Activated T-cell treated with anti-CD3 and anti-CD28 coated beads, Interleukin-2, amount 50 U/mL, for 48 hours (primary cell): ENCODE measurements at regions not wholly inside any gene's neighbourhood (a gene's known extent, or its start where the extent isn't known, plus 50 kb on each side); places are given as distances from the start of the nearest gene placed in this dataset.

Experiments
- DNase-seq, 2 experiments: peaks; one replicate each; pipeline ENCODE4 v3.0.0-alpha.2; 2020

DNA sequence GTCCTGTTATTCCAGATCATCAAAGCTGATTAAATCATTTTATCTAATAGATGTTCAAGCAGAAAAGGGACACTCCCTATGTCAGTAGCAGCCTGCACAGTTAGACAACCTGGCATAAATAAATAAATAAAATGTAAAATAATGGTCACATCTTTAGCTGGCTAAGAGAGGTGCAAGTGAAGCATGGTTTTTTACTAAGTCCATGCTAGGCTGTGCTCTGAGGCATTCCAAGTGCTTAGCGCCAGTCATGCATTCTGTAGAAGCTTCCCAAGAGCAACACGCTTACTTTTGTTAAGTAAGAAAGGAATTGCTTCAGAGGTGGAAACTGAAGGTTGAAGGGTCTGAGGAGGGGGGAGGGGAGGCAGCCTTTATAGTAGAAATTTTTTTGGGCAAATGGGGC, 351.2 kb downstream of the CDH2 start:
- no peak for DNase-seq

DNA sequence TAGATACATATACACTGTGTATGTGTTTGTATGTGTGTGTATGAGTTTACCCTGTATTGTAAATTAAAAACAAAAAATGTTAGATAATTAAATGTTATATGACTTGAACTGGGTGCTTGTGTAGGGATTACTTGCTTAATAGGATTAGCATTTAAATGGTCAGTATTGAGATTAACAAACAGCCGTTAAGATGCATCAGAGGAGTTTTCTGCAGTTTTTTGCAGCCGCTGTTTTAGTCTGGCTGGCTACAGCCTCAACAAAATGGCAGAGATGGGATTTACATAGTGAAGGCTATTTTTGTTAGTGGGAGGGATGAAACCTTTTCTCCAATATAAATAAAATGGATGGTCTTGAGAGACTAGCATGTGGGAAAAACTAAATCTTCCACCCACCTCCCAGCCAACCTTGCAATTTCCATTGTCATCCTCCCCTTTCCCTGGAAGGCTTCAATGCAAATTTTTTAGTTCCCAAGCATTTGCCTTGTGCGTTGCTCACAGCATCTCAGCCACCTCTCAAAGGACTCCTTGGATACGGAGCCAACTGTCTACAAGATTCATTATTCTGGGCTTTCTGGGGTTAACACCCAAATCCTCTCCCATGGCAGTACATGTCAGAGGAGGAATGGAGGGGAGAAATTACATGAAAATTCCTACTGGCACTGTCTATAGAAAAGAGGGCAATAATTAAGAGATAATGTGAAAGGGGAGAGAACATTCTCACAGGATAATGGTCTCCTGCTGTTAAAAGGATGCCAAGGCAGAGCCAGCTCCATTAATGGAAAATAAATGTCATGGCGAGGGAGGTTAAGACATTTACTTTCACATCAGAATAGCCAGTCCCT, 351.9 kb downstream of the CDH2 start:
- DNase-seq, result no peak

DNA sequence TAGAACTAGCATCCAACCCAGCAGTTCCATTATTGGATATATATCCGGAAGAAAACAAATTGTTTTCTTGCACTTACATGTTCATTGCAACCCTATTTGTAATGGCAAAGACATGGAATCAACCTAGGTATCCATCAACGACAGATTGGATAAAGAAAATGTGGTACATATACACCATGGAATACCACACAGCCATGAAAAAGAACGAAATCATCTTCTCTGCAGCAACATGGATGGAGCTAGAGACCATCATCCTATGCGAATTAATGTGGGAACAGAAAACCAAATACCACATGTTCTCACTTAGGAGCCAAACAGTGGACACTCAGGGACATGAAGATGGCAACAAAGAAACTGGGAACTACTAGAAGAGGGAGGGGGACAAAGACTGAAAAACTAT, 352.7 kb downstream of the CDH2 start:
- DNase-seq, result no peak

DNA sequence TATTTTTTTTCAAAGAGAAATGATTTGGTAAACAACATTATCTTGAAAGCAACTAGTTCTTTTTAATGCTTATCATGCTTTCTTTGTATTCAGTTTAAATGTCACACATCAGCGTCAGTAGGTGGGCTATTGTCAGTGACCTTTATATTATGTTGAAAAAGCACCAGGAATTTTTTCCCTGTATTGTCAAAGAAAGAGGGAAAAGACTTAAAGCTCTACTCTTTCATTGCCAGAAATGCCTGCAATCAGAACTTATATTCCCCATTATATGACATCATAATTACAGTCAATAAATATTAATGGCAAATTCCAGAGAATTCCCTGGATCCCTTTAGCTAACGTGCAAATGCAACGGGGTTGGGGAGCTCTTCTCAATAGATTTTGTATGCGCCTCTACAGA, 353.9 kb downstream of the CDH2 start:
- no peak for DNase-seq

DNA sequence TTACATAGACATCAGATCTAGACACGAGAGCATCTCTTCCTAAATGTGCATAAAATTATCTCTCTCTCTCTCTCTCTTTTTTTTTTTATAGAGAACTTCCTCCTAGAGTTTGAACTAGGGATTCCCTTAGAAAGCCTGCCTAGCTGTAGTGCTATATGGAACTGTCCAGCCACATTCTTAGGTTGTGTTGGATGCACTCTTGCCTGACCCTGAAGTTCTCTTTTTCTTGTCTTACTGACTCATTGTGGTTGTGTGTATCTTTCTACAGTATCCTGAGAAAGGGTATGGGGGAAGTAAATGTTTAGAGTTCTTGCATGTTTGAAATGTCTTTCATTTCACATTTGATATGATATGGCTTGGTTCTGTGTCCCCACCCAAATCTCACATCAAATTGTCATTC, 368.2 kb downstream of the CDH2 start:
- DNase-seq, result no peak

DNA sequence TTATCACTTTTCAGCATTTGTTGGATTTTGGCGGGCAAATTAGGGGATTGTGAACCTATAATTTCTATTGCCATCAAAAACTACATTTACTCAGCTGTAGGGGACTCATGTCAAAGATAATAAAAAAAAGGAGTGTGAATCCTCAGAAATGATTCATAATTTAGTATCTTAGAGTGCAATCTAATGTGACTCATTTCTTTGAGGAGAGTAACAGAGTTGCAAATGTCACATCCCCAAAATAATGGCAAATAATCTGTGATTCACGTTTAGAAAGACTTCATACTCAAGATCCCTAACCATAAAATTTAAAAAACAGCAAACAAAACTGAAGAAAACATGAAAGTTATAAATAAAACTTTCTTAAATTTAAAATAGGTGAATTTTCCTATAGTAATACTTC, 373.0 kb downstream of the CDH2 start:
- no peak for DNase-seq

DNA sequence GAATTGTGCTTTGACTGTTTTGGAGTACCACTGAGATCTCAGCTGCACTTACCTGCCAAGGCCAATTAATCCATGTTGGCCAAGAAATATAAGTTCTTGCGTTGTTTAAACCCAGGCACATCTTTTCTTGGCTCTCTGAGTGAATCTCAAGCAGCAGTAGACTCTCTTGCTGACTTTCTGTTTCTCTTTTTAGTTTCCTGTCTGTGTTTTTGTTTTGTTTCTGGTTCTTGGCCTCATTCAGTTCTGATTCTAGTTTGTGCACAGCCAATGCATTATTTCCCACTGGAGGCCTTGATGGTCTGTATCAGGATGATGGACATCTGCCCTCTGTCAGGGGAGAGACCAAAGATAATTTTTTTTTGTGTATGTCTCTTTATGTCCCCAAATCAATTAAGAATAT, 379.4 kb downstream of the CDH2 start:
- DNase-seq, result no peak

DNA sequence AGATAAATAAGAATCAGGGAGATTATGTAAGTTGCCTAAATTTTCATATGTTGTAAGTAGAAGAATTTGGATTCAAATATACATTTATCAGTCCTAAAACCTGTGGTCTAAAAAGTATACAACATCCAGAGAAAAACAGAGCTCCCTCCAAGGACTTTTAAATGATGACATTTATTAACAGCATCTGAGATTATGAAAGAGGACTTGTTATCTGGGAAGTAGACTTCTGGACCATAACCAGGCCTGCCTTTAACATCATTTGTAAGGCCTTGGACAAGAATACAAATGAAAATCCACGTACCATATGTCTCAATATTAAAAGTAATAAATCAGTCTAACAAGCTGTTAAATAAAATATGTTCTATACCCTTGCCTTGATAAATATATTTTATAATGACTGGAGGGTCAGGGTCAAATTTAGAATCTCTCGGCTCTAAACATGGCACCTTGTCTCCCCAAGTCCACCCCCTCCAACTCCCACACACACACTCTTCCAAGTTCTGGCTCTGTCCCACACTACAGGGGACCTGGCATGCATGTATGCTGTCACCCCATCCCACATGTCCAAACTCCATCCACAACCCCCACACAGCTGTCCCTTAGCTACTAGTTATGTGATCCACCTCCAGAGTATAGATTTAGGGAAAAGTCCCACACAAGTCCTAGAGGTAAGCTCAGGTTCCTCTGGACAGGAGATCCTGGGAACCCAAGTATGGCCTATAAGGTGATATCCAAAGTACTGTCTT, 382.6 kb downstream of the CDH2 start:
- DNase-seq, result no peak

DNA sequence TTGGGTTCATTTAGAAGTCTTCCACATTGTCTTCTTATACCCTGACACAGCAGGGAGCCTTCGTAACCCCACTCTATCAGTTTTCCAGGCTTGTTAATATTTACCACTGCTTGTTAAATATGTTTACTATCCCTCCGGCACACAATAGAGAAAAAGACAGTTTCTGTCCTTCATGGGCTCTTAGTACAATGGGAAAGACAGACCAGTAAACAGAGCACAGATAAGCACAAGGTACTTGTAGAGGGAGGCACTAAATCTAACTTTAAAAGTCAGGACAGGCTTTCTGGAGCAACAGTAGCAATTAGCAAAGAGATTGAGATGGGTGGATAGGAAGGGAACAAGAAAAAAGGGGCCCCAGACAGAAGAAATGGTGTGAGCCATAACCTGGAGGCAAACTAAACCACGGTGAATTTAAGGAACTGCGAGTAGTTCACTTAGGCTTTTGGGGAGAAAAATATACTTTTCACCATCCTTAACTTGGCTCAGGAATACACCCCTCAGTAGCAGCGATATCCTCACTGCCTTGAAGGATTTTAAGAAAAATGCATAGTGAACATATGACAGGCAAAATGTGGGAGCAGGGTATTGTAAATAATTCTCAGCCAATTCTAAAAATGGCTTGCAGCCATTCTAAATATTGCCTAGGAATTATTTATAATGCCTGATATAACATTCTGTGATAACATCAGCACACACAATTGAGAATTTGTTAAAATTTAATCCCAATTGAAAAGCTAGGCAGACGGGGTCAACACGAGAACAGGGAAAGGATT, 383.7 kb downstream of the CDH2 start:
- no peak for DNase-seq

DNA sequence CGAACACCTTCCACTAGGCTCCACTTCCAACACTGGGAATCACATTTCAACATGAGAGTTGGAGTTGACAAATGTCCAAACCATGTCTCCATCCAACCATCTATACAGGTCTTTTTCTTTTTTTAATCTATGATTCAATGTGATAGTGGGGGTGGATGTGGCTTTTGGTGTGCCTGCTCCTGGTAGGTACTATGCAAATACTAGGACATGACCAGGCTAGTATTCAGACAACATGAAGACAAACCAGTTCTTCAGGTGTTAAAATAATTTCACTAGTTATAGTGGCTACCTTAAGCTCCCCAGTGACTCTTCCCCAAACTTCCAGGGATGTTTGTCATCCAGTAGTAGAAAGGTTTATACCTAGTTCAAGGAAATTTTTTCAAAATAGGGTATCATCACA, 387.5 kb downstream of the CDH2 start:
- DNase-seq, result no peak

DNA sequence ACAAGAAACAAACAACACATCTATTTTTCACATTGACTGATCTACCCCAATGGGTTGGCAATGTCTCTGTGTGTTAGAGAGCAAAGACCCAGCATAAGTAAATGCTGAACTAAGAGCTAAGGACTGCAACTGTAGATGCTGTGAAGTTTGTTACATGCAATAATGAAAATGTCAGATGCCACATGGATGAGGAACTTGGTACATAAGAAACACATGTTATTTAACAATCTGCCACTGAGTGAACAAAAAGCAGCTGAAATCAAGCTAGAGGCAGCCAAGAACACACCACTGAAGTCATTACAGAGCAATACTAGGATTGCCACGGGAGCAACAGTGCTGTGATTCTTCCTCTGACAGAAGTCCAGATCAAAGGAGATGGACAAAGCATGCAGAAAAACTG, 389.4 kb downstream of the CDH2 start:
- DNase-seq, result no peak

DNA sequence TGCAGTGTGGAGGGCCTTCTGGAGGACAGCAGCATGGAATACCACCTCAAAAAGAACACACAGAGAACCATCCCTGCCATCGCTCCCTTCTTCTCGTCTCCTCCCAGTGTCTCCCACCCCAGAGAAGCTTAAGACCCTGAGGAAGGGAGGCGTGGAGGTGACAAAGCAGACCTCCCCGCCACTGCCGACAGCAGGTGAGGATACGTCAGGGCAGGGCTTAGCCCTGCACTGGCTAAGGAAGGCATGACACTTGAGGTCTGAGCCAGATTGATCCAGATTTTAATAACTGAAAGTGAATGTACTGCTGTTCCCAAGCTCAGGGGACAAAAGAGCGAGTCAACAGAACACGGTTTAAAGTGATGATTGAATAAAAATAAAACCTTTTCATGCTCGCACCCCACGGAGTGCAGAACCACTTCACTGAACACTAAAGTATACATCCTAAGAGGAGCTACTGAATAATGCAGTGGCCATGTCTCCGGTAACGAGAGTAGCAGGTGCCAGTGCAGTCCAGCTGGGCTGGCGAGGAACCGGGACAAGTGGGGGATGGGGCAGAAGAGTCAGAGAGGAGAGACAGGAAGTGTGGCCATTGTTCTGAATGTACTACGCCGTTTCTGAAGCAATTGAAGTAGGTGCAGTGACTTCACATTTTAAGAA, 391.0 kb downstream of the CDH2 start:
- DNase-seq, result no peak

DNA sequence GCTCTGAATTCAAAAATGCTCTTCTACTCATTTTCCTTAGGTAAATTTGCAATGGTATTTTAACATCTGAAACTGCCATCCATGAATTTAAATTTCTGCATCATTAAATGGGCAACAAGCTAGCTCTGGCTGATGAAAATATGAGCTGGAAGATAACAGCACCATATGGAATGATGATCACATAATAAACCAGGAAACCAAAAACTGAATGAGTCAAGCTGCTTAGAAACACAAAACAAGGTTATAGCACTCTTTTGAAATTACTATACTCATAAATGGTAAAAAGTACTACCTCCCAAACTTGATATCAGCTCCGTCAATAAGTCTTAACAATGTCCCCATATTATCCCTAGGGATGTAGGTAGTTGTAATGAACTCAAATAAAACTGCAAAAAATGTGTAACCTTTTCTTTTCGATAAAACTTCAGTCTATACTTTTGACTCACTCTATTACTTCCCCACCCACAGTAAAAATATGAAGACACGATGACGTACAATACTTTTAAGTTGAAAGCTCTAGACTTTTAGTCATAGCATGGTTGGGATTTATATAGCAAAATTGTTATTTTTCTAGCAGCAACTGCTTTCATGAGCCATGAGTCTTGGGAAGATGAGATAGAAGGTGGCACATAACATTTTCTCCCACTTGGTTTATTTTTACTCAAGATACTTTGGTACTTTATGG, 396.7 kb downstream of the CDH2 start:
- DNase-seq, result no peak

DNA sequence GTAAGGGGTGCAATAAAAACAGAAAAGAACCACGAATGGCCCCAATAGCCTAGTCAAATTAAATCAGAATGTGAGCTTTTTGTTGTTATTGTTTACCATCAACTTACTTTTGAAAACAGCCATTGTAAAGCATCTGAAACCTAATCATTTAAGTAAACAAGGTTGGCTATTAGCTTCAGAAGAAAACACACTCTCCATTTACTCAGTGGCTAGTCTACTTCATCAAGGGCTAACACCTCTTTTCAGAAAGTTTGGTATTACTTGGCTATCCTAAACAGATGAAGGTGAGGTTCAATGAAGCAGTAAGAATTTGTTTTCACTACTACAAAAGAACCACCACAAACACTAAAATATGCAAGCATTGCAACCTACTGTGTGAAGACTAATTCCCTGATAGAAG, 398.0 kb downstream of the CDH2 start:
- DNase-seq, result no peak

DNA sequence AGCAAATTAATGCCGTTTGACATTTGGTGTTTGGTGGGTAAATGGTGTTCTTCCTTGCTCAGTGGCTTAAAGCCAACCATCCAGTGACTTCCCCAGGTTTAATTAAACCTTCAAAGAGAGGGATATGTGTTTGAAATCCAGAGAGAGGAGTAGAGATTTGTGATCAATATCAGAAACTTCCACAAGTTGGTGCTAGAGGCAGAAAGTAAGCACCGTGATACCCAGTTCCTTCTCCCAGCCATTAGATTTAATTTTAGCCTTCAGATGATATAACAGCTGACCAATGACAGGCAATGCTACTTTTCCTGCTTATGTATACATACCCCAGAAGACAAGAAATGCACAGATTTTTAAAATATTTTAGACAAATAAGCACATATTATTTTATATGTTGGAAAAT, 398.5 kb downstream of the CDH2 start:
- DNase-seq, result no peak

DNA sequence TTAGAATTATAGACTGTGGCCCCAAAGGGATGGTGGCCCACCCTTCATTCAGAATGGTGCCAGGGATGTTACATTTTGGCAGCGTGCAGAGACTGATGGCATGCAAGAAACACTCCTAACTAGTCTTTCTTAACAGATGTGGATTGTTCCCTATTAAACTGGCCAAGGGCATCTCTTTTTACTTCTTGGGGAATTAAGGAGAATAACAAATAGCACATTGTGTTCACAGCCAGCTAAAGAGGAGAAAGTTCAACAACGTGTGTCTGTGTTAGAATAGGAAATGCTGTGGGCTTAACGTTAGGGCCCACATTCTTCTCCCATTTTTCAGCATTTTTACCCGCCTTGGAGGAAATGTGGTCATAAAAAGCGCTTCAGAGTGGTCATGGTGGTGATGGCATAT, 404.8 kb downstream of the CDH2 start:
- no peak for DNase-seq

DNA sequence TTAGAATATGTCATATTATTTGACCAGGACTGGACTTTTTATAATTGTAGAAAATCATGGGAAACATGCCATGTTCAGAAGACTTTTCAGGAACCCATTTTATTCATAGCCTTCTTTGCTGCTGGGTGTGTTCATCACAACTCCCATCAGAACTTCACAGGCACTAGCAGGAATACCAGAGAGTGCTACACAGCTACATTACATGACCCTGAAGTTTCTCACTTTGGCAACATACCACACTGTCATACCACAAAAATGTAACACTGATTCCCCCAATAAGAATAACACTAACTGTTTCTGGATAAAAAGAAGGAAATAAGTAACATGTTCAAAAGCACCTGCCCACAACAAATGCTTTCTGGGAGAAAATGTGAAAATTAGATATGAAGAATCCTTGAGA, 405.4 kb downstream of the CDH2 start:
- no peak for DNase-seq

DNA sequence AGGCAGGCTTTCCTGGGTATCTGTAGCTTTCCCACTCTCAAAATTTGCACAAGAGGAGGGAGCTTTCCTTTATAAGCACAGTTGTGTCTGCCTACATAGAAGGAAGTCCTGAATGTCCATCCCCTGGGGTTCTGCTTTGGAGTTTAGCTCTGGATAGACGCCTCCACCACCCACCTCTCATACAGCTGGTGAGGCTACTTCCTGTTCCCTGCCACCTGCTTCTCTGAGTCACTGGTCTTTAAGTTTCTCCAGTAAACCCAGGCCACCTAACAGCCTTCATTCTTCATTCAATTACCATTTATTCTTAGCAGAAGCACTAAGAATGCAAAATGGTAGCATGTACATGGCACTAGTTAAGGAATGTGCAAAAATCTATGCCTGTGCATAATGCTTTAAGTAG, 407.8 kb downstream of the CDH2 start:
- DNase-seq, result no peak

DNA sequence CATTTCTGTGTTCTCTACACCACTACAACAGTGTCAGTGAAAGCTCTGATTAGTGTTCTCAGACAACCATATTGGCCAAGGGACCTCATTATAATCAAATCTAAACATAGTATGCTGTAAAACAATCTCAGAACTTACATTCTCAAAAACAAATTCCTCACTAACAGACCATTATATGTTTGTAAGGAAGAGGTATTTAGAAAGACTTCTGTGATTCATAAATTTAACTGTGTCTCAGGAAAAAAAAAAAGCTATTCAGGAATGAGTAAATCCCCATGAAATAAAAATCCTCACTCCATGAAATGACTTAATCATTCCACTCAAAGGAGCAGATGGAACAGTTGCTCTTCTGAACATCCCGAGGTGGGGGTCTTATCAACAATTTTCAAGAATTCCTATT, 413.0 kb downstream of the CDH2 start:
- no peak for DNase-seq

DNA sequence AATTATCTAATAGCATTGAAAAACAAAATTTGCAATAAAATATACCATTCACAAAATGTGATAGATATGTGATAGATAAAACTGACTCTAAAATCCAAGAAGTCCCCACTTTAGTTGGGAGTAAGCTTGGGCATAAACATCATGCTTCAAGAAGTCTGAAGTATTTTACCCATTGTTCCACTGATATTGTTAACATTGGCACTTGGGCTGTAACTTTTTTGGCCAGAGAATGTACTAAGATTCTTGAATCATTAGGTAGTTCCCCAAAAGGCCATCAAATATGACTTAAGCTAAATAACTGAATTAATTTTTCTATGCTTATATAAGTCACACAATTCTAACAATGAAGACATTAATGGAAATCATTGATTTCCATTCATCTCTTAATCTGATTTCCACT, 413.6 kb downstream of the CDH2 start:
- no peak for DNase-seq

DNA sequence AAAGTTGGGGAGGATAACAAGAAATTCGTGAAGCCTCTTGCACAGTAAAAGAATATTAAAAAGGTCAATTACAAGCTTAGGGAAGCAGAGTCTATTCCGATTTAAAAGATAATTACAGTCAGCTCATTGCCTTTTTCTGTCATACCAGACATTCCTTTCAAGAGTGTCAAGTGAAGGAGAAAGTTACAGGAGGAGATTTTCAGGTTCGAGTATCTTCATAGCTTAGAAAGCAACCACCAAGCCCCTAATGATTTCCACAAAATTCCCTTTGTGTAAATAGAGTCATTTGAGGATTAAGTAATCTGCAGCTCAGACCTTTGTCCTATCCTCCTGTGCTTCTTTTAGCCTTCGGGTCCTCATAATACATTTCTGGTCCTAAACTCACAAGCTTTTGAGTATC, 414.9 kb downstream of the CDH2 start:
- no peak for DNase-seq

DNA sequence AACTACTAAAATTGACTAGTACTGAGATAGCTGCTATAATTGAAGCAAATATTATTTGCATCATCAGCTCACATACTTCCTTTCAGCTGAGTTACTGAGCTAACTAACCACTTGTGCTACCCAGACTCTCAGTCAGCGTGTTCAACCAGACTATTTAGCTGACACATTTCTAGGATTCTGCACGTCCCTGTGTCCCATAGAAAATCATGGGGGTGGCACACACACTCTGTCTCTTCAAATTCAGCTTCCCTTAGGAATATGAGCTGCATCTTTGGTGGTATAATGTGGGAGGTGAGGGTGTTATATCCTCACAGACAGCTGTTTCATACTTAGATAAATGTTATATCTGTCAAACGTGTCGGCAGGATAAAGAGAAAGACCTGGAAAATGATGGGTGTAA, 424.0 kb downstream of the CDH2 start:
- no peak for DNase-seq

DNA sequence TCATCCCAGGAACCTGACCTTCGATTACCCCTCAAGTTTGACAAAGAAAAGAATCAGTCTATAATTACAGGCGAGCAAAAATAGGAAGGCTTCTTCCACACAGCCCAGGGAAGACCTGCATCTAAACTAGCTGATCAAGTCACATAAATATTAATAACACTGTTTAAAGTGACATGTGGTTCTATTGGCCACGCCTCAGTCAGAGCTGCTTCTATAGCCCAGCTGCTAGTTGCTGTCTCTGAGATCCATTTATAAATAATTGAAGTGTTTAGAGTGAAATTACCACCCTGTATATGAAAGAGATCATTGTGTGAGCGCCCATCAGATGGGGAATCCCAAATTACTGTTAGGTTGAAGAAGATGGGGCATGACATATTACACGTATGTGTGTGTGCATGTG, 426.0 kb downstream of the CDH2 start:
- DNase-seq, result no peak
